Retina (tissue), 1 donor: ENCODE measurements at regions not wholly inside any gene's neighbourhood (a gene's known extent, or its start where the extent isn't known, plus 50 kb on each side); places are given as distances from the start of the nearest gene placed in this dataset.

Experiments
- DNase-seq: peaks from one replicate; pipeline ENCODE4 v3.0.0-alpha.2; 2016

DNA sequence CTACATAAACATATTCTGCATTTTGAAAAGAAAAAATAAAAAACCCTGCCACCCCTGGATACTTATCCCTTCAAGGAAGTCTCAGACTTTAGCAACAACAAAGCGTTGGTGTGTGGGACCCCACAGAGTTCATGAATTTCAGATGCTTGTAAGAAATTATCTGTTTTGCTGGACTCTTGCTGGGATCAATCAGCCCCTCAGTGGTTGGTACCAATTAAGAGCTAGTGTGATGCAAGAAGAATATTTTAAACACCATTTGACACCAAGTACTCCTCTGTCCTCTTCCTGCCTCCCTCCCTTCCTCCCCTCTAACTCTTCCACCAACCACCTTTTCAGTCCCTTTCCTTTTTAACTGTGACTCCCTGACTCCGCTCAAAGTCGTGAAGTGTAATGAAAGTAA, 51.5 kb downstream of the SST start:
- no peak for DNase-seq

DNA sequence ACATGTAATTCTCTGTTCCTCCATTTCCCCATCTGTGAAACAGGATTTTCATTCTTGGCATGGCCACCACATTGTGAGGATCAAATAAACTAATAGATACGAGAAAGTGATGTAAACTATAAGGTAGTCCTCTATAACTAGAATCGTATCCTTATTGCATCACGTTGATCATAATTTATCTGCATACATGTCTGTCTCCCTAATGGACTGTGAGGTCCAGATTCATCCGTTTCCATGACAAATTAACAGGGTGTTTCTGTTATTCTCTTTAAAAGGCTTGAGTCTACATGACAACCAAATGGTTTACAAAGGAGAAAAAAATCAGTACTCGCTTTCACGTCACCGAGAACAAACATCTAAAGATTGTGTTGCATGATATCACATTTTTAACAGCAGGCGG, 53.0 kb downstream of the SST start:
- DNase-seq: no peak

DNA sequence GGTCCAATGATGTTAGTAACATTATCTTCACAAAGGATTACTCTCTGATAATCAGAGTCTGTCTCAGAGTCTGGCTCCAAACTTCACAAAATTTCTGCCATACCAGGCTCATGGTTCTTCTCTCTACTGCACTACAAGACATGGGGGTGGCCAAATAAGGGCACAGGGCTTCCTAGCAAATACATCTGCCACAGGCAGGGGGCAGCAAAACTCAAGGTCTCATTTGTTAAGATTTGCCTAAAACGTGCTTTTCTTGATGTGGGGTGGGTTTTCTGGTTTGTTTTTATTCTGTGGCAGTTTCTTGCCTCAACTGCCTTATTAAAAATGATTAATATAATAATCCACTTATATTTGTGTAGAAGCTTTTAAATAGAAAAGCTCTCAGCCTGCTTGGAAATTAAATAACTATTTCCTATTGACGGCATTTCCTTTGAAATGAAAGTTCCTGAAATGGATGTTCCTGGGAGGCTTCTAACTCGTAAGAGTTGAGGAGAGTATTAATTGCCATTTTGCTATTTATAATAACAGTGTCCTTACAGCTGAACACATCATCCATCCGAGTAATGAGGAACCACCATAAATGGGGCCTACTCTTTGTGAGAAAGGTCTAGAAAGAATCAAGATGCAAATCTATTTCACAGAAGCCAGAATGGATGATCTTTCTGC, 53.8 kb downstream of the SST start:
- DNase-seq: no peak

GRCh38 chr3:187615630-187616029, 54.6 kb downstream of the SST start:
- DNase-seq: no peak

DNA sequence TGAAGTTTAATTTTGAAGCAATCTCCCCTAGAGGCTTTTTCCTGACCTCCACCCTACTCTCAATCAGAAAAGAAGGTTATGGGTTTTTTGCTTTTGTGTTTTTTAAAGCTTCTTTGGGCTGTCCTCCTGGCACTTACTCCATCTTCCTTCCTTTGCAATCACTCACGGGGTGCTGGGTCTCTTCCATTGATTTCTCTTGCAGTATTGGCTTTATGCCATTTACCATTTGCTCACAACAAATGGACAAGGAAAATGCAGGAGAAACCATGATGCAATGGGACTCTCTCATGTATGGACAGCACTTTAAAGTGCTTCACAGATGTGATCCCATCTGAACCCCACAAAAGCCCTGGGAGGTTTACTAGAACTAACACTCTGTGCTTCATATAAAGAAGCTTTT, 57.5 kb downstream of the SST start:
- peak; percentile 56 for DNase-seq

GRCh38 chr3:187610981-187611511, 59.1 kb downstream of the SST start:
- no peak for DNase-seq

- DNase-seq: no peak
Measured at GRCh38 chr3:187594272-187594671, 75.9 kb downstream of the SST start.

- DNase-seq: peak; percentile 19
Measured at GRCh38 chr3:187593451-187593850, 76.7 kb downstream of the SST start.

DNA sequence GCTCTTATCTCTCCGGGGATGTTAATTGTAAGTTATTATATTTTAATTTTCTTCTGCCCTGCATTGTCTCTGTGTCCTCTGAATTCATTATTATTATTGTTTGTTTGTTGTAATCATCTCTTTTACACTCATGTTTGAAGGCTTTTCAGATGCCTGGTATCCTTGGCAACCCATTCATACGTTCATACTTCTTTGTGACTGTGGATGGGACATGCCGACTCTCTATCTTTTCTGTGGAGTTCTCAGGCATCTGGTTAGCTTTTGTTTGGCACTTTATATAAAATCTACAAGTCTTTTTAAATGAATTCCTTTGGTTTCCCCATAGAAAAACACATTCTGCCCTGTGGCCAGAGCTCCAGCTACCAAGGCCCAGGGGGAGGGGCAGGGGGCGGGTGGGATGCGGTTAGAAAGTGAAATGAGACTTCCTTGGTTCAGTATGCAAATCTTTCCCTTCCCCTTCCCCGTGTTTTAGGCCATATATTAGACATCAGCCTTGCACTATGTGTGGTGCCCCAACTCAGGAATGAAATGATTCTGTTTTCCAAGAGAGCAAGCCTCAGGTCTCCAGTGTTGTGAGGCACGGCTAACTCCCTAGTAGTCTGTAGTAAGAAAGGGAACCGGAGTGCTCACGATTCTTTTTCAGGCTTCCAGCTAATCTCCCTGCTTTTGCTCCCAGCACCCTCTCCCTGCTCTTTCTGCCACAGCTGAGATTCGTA, 79.2 kb downstream of the SST start:
- no peak for DNase-seq

DNA sequence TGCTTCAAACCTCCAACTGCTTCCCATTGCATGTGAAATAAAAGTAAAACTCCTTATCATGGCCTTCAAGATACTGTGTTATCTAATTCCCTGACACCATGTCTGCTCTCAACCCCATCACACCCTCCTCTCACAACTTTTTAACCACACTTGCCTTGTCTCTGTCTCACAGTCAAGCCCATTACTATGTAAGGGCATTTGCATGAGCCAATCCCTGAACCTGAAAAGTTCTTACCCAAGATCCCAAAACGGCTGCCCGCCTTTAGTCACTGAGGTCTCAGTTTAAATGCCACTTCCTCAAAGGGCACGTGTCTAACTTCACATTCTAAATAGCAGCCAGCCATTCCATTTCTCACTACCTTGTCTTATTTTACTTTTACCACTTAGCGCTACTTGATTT, 83.1 kb downstream of the SST start:
- no peak for DNase-seq

GRCh38 chr3:187586226-187586625, 84.0 kb downstream of the SST start:
- no peak for DNase-seq

DNA sequence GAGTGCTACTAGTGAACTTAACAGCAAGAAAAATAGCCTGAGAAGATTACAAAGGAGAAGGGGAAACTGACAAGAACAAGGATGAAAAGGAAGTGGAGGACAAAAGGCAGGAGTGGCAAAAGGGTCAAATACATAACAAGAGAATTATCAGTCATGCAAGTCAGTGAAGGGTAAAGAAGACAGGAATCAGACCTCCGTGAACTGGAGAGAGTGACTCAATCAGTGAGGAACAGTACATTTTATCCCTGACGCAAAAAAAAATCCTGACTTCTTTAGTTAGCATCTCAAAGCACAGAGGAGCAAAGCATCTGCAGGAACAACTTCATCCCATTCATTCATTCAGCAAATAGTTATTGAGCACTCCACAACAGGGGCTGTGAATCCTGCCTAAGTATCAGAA, 97.8 kb downstream of the SST start:
- DNase-seq: no peak

DNA sequence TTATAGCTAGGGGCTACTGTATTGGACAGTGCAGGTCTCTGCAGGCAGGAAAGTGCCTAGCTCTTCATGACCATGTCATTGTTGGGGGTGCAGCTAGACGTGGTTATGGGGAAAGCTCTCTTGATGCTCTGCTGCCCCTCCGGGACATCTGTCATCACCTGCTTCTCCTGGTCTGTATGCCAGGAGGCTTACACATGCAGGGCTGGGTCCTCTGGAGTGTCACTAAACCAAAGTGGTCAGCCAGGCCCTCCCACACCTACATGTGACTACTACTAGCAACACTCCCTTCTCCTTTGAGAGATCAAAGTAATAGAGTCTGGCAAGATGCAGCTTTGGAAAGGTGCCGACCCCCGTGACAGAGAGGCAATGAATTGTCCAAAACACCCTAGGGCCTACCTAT, 98.5 kb downstream of the SST start:
- no peak for DNase-seq

DNA sequence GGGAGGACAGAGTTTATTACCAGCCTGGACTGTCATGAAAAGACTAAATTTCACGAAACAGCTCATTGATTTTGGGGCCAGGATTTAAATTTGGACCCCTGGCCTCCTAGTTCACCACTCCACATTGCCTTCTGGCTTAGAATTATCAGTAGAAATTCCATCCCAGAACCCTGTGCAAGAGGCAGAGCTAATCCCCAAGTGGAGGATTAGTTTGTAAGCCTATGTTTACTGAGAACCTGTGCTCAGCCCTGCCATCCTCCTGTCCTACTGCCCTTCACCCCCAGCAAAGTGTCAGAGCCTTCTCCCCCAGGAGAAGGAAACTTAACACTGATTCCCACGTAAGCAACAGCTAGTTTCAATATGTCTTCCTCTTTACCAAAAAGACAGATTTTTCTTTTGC, 99.4 kb downstream of the SST start:
- DNase-seq: no peak

- DNase-seq: no peak
Measured at GRCh38 chr3:187568171-187568570, 102.0 kb downstream of the SST start.

DNA sequence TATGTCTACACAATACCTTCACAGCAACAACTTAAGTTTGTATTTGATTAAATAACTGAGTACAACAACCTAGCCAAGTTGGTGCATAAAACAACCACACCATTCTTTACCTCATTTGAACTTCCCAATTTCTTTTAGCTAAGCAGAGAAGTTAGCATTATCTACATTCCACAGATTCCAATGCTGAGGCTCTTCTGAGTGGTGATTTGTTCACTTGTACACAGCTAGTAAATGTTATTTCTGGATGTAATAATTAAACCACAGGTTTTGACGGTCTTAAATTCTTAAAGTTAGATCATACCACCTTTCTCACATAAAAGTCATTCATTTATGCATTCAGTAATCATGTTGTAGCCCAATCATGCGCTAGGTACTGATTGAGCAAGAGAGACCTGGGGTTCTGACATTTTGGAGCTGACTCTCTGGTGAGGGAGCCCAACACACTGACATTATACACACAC, 102.5 kb downstream of the SST start:
- no peak for DNase-seq

DNA sequence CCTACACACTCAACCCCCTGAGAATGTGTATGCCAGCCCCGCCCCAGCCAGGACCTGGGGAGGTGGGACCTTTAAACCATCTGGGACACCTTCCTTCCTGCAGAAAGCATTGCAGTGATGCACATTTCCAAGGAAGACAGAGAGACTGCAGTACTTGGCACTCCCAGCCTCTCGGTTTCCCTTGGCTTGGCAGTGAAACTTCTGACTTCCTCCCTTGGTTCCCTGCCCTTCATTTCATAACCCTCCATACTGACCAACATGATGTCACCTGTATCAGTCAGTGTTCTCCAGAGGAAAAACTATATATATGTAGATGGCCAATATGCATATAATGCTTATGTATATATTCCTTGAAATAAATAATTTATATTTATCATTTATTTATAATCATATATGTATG, 103.2 kb downstream of the SST start:
- no peak for DNase-seq

GRCh38 chr3:187565701-187566100, 104.5 kb downstream of the SST start:
- DNase-seq: no peak

DNA sequence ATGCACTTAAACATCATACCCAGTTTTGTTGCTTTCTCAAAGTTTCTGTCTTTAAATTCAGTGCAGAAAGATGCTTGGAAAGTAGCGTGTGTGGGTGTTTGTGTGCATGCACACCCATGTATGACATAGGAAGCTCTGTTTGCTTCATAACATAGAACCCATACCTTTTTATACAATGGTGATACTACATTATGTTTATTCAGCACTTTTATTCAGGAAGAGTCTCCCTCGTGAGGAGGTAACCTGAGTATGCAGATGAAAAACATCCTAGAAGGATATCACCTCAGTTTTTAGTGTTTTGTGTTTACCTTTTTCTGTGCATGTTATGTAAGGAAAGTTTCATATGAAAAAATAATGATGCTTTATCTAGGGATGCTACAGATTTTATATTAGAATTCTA, 111.2 kb downstream of the SST start:
- no peak for DNase-seq

DNA sequence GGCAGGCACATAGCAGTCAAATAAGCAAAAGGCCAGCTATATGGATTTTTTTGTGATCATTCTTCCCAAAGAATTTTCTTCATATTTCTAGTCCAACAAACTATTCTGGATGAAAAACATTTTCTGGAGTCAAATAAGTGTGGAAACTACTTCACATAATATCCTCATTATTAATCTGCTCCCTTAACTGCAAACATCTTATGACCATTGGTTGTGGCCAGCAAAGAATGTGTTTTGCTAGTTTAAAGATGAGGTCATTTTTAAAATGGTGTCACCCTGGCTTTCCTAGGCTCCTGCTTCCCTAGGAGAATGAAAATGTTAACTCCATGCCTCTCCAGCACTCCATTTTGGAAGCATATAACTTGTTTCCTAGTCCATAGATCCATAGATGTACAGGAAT, 118.8 kb downstream of the SST start:
- DNase-seq: no peak

GRCh38 chr3:187550446-187550845, 119.7 kb downstream of the SST start:
- DNase-seq: no peak

GRCh38 chr3:187545366-187545765, 124.8 kb downstream of the SST start:
- no peak for DNase-seq

GRCh38 chr3:187544326-187544725, 125.9 kb downstream of the SST start:
- DNase-seq: no peak

DNA sequence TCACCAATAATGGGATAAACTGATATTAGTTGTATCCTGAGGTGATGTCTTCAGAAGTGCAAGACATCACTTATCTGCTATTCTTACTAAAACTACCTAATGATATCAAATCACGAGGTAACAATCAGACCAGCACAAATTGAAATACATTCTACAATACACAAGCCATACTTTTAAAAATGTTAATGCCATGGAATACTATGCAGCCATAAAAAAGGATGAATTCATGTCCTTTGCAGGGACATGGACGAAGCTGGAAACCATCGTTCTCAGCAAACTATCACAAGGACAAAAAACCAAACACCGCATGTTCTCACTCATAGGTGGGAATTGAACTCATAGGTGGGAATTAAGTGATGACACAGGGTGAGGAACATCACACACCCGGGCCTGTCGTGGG, 129.3 kb downstream of the SST start:
- DNase-seq: no peak

DNA sequence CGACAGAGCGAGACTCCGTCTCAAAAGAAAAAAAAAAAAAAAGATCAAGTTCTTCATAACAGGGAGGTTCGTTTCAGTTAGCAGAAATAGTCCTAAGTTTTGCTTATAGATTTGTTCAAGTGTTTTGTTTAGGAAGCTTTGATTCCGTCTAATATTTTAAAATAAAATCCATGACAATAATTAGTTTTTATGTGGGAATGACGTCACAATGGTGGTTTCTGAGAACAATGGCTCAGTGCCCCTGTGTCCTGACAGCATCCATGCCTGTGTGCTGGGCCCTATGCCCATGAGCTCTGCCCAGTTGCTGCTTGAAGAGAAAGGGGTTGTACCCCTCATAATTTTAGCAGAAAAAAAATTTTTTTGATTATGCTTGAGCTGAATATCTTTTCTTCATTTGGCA, 134.0 kb downstream of the SST start:
- DNase-seq: no peak
